ENCODE measurements at regions not wholly inside any gene's neighbourhood (a gene's known extent, or its start where the extent isn't known, plus 50 kb on each side); places are given as distances from the start of the nearest gene placed in this dataset.

DNA sequence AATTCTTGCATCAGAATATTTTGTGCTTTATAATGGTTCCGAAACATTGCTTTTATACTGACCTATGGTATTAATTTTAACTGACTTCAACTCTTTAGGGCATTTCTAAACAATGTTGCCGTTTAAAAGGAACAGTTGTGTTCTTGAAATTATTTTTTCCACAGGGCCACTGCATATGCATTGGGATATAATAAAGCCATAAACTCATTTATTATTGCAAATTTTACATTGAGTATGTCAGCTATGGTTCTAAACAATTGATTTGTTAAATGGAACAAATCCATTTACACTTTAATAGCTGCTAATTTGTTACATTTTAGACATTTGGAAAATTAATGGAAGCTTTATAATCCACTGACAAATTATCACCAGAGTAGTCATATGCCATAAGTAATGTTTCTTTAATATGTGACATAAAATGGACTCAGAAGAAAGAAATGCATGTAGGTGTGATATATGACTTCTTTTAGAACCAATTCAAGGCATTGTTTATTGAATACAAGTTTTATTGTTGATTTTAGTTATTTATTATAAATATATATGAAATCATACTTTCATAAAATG lies 553.3 kb downstream of the TLL1 start:
- Histone ChIP-seq H4K20me1 (ENCODE audit: insufficient read depth, low read depth, low read length) (no peaks in the 10 kb centered on the region), H2AFZ (ENCODE audit: low read length) (no peak overlapping the region)
- DNase-seq: no peak

GRCh38 chr4:166432125-166432524 lies 559.1 kb downstream of the TLL1 start:
- H3K9me3 ChIP-seq (ENCODE audit: low read length): peaks cover 54% of the 10 kb centered on the region
- no peaks in the 10 kb centered on the region for H3K4me1 ChIP-seq (ENCODE audit: low read length)
- H3K4me3 ChIP-seq (ENCODE audit: low read length): no peak overlapping the region
- H3K79me2 ChIP-seq (ENCODE audit: low read length): no peaks in the 10 kb centered on the region
- H3K27ac ChIP-seq (ENCODE audit: low read length): no peak overlapping the region
- no peaks in the 10 kb centered on the region for H3K27me3 ChIP-seq (ENCODE audit: low read length)
- no peak for DNase-seq
- H3K36me3 ChIP-seq (ENCODE audit: insufficient read depth, low read length): no peaks in the 10 kb centered on the region
- no peak overlapping the region for H3K4me2 ChIP-seq (ENCODE audit: low read depth, low read length, poor library complexity, severe bottlenecking)
- no peaks in the 10 kb centered on the region for H4K20me1 ChIP-seq (ENCODE audit: insufficient read depth, low read depth, low read length)
- no peaks in the 10 kb centered on the region for H3K9me2 ChIP-seq (replicated peaks; ENCODE audit: insufficient read depth, low read length)
- H2AFZ ChIP-seq (ENCODE audit: low read length): no peak overlapping the region
- no peak overlapping the region for H3K9ac ChIP-seq (ENCODE audit: low read length)

More for the DNA sequence above, 553.3 kb downstream of the TLL1 start:
- Histone ChIP-seq H3K27ac (ENCODE audit: low read length) (no peak overlapping the region), H3K9me3 (ENCODE audit: low read length) (peaks cover 50% of the 10 kb centered on the region), H3K4me1 (ENCODE audit: low read length) (no peaks in the 10 kb centered on the region), H3K9me2 (replicated peaks; ENCODE audit: insufficient read depth, low read length) (no peaks in the 10 kb centered on the region), H3K27me3 (ENCODE audit: low read length) (no peaks in the 10 kb centered on the region), H3K9ac (ENCODE audit: low read length) (no peak overlapping the region), H3K4me3 (ENCODE audit: low read length) (no peak overlapping the region; the same call in 1 of the 2 replicates), H3K79me2 (ENCODE audit: low read length) (no peaks in the 10 kb centered on the region), H3K36me3 (ENCODE audit: insufficient read depth, low read length) (no peaks in the 10 kb centered on the region), H3K4me2 (ENCODE audit: low read depth, low read length, poor library complexity, severe bottlenecking) (no peak overlapping the region)

DNA sequence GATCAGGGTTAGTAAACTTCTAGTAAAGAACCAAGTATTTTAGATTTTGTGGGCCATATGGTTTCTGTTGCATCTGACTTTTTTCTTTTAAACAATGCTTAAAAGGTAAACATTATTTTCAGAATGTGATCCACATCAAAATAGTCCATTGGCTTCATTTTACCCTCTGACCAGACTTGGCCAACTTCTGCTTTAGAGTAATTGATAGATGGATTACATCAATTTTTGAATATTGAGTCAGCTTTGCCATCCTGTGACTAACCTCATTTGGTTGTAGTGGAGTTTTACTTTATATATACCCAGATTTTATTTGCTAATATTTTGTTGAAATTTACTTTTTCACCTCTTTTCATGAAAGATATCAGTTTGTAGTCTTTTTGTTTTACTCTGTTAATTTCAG lies 559.8 kb downstream of the TLL1 start:
- Histone ChIP-seq H3K4me3 (ENCODE audit: low read length) (no peak overlapping the region), H3K9me3 (ENCODE audit: low read length) (peaks cover 60% of the 10 kb centered on the region), H3K79me2 (ENCODE audit: low read length) (no peaks in the 10 kb centered on the region), H3K9ac (ENCODE audit: low read length) (no peak overlapping the region), H3K36me3 (ENCODE audit: insufficient read depth, low read length) (no peaks in the 10 kb centered on the region), H3K27ac (ENCODE audit: low read length) (no peak overlapping the region), H3K27me3 (ENCODE audit: low read length) (no peaks in the 10 kb centered on the region), H3K4me1 (ENCODE audit: low read length) (no peaks in the 10 kb centered on the region), H4K20me1 (ENCODE audit: insufficient read depth, low read depth, low read length) (no peaks in the 10 kb centered on the region), H2AFZ (ENCODE audit: low read length) (no peak overlapping the region), H3K4me2 (ENCODE audit: low read depth, low read length, poor library complexity, severe bottlenecking) (no peak overlapping the region), H3K9me2 (replicated peaks; ENCODE audit: insufficient read depth, low read length) (no peaks in the 10 kb centered on the region)
- DNase-seq: no peak

GRCh38 chr4:166435449-166435848 lies 562.4 kb downstream of the TLL1 start:
- Histone ChIP-seq H3K4me1 (ENCODE audit: low read length) (no peaks in the 10 kb centered on the region), H3K36me3 (ENCODE audit: insufficient read depth, low read length) (no peaks in the 10 kb centered on the region), H4K20me1 (ENCODE audit: insufficient read depth, low read depth, low read length) (no peaks in the 10 kb centered on the region), H3K27me3 (ENCODE audit: low read length) (no peaks in the 10 kb centered on the region), H3K4me3 (ENCODE audit: low read length) (no peak overlapping the region), H3K27ac (ENCODE audit: low read length) (no peak overlapping the region), H2AFZ (ENCODE audit: low read length) (no peak overlapping the region), H3K4me2 (ENCODE audit: low read depth, low read length, poor library complexity, severe bottlenecking) (no peak overlapping the region), H3K9me3 (ENCODE audit: low read length) (peaks cover 53% of the 10 kb centered on the region), H3K79me2 (ENCODE audit: low read length) (no peaks in the 10 kb centered on the region), H3K9ac (ENCODE audit: low read length) (no peak overlapping the region), H3K9me2 (replicated peaks; ENCODE audit: insufficient read depth, low read length) (no peaks in the 10 kb centered on the region)
- no peak for DNase-seq

- Histone ChIP-seq H3K27ac (ENCODE audit: low read length) (no peak overlapping the region), H2AFZ (ENCODE audit: low read length) (no peak overlapping the region), H4K20me1 (ENCODE audit: insufficient read depth, low read depth, low read length) (no peaks in the 10 kb centered on the region), H3K4me3 (ENCODE audit: low read length) (no peak overlapping the region), H3K27me3 (ENCODE audit: low read length) (no peaks in the 10 kb centered on the region), H3K9me3 (ENCODE audit: low read length) (peaks cover 17% of the 10 kb centered on the region), H3K4me2 (ENCODE audit: low read depth, low read length, poor library complexity, severe bottlenecking) (no peak overlapping the region), H3K4me1 (ENCODE audit: low read length) (no peaks in the 10 kb centered on the region), H3K9me2 (replicated peaks; ENCODE audit: insufficient read depth, low read length) (no peaks in the 10 kb centered on the region; the same call in 1 of the 2 replicates), H3K36me3 (ENCODE audit: insufficient read depth, low read length) (no peaks in the 10 kb centered on the region), H3K9ac (ENCODE audit: low read length) (no peak overlapping the region), H3K79me2 (ENCODE audit: low read length) (no peaks in the 10 kb centered on the region)
- DNase-seq: no peak
These were observed 585.7 kb downstream of the TLL1 start for GRCh38 chr4:166458756-166459155.

DNA sequence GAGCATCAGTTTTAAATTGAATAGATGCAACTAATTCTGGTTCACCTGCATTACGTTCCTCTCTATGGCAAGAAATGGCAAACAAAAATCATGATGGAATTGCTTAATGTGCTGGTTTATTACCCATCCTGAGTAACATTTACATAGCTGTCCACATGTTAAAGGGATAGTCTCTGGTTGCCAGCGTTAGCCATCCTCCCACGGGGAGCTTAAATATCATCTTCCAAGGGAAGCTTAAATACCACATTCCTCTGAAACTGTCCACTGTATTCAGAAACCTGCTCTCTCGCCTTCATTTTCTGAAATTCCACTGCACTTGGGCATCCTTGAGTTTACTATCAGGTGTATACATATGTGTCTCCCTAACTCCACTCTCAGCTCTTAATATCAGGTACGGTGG lies 586.6 kb downstream of the TLL1 start:
- Histone ChIP-seq H3K36me3 (ENCODE audit: insufficient read depth, low read length) (no peaks in the 10 kb centered on the region), H3K27me3 (ENCODE audit: low read length) (no peaks in the 10 kb centered on the region), H3K27ac (ENCODE audit: low read length) (no peak overlapping the region), H3K79me2 (ENCODE audit: low read length) (no peaks in the 10 kb centered on the region), H2AFZ (ENCODE audit: low read length) (no peak overlapping the region), H3K9me3 (ENCODE audit: low read length) (peaks cover 17% of the 10 kb centered on the region), H3K4me2 (ENCODE audit: low read depth, low read length, poor library complexity, severe bottlenecking) (no peak overlapping the region), H3K9me2 (replicated peaks; ENCODE audit: insufficient read depth, low read length) (no peaks in the 10 kb centered on the region; the same call in 1 of the 2 replicates), H3K4me3 (ENCODE audit: low read length) (no peak overlapping the region), H3K9ac (ENCODE audit: low read length) (no peak overlapping the region), H4K20me1 (ENCODE audit: insufficient read depth, low read depth, low read length) (no peaks in the 10 kb centered on the region), H3K4me1 (ENCODE audit: low read length) (no peaks in the 10 kb centered on the region)
- DNase-seq: no peak

DNA sequence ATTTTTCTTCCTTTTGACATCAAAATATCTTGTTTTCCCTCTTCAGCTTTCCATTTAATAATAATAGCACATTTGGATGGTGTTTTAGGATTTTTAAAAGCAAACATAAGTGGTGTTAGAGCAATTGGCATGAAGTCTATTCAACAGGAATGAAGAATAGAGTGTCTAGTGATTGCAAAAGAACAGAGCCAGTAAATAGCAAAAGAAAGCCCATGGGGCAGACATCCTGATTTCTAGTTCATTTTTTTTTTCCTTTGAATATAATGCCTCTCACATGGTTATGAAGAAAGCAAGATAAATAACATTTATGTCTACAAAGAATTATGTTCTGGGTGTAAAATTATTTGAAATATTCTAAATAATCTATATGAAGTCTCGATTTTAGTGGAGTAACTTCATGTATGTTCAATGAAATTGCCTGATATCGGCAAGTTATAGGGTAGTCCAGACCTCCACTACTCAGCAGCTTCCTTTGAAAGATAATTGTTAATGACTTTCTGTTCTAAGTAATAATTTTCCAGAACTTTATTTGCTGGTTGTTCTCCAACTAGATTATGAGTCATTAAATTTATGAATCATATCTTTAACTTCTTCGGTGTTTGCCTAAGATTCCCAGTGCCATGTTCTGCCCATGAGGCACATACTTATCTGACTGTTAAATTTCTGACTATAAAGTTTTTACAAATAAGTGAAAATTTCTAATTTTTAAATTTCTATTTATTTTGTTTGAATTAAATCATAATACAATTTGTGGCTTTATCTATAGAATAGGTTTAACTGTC lies 587.9 kb downstream of the TLL1 start:
- Histone ChIP-seq H3K27ac (ENCODE audit: low read length) (no peak overlapping the region), H4K20me1 (ENCODE audit: insufficient read depth, low read depth, low read length) (no peaks in the 10 kb centered on the region), H3K4me3 (ENCODE audit: low read length) (no peak overlapping the region), H3K4me1 (ENCODE audit: low read length) (no peaks in the 10 kb centered on the region), H3K36me3 (ENCODE audit: insufficient read depth, low read length) (no peaks in the 10 kb centered on the region), H3K4me2 (ENCODE audit: low read depth, low read length, poor library complexity, severe bottlenecking) (no peak overlapping the region), H3K9me3 (ENCODE audit: low read length) (peaks cover 17% of the 10 kb centered on the region), H3K79me2 (ENCODE audit: low read length) (no peaks in the 10 kb centered on the region), H3K27me3 (ENCODE audit: low read length) (no peaks in the 10 kb centered on the region), H3K9ac (ENCODE audit: low read length) (no peak overlapping the region), H2AFZ (ENCODE audit: low read length) (no peak overlapping the region), H3K9me2 (replicated peaks; ENCODE audit: insufficient read depth, low read length) (no peaks in the 10 kb centered on the region; the same call in 1 of the 2 replicates)
- no peak for DNase-seq

DNA sequence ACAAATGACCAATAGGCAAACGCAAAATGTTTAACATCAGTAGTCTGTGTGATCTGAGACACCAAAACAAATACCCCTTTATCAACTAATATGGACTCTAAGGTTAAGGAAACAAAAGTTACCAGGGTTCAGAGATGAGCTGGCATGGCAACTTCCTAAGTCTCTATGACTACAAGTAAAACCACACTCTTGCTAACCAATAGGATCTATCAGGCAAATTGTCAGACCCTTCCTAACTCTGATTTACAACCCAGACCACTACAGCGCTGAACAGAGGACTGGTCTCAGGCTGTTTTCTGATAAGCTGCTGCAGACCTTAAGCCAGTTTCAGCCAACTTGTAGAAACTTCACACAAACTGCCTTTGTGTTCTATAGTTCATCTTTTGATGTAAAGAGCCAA lies 608.0 kb downstream of the TLL1 start:
- Histone ChIP-seq H3K4me3 (ENCODE audit: low read length) (no peak overlapping the region), H3K4me2 (ENCODE audit: low read depth, low read length, poor library complexity, severe bottlenecking) (no peak overlapping the region), H2AFZ (ENCODE audit: low read length) (no peak overlapping the region), H3K9ac (ENCODE audit: low read length) (no peak overlapping the region), H3K79me2 (ENCODE audit: low read length) (no peaks in the 10 kb centered on the region), H4K20me1 (ENCODE audit: insufficient read depth, low read depth, low read length) (no peaks in the 10 kb centered on the region), H3K4me1 (ENCODE audit: low read length) (no peaks in the 10 kb centered on the region), H3K36me3 (ENCODE audit: insufficient read depth, low read length) (no peaks in the 10 kb centered on the region), H3K27ac (ENCODE audit: low read length) (no peak overlapping the region), H3K9me2 (replicated peaks; ENCODE audit: insufficient read depth, low read length) (no peaks in the 10 kb centered on the region), H3K9me3 (ENCODE audit: low read length) (peaks cover 54% of the 10 kb centered on the region), H3K27me3 (ENCODE audit: low read length) (no peaks in the 10 kb centered on the region)
- no peak for DNase-seq
